ENCODE measurements at regions not wholly inside any gene's neighbourhood (a gene's known extent, or its start where the extent isn't known, plus 50 kb on each side); places are given as distances from the start of the nearest gene placed in this dataset.

GRCh38 chr17:12398441-12399051, 267.1 kb upstream of the MYOCD start:
- TF ChIP-seq POLR2A (IDR thresholded peaks at IDR 0.05): no peak
- TF ChIP-seq CTCF (IDR thresholded peaks at IDR 0.05): no peak
- peak in 2 of 3 donors; percentile 50 to 70 for TF ChIP-seq POLR2AphosphoS5 (IDR thresholded peaks at IDR 0.05)
- peak; percentile 92 for TF ChIP-seq EP300 (IDR thresholded peaks at IDR 0.05; ENCODE audit: low read depth)
